Calu3 (cell line): ENCODE measurements at regions not wholly inside any gene's neighbourhood (a gene's known extent, or its start where the extent isn't known, plus 50 kb on each side); places are given as distances from the start of the nearest gene placed in this dataset.

Experiments
- BruUV-seq: library from RNA; stranded (reverse); fragments of 400-500 nt; replicated peaks from 2 replicates; lab custom pipeline; 2021; lab: Mats Ljungman, UMichigan
- CTCF ChIA-PET: fragments of 300-600 bp; sonication (Branson Sonifier 250); formaldehyde crosslinking; loops from one replicate; lab custom pipeline; 2022; ENCODE audit warnings: antibody characterized with exemption; lab: Charles Lee
- DNase-seq: peaks from one replicate; pipeline ENCODE4 v3.0.0; 2022
- H3K27ac Mint-ChIP-seq: one replicate; pipeline ENCODE4 v1.8.0; 2022; ENCODE audit warnings: mixed read lengths; ENCODE audit not compliant: unreplicated experiment
- H3K27me3 Mint-ChIP-seq: one replicate; pipeline ENCODE4 v1.8.0; 2022; ENCODE audit warnings: mixed read lengths; ENCODE audit not compliant: unreplicated experiment
- H3K36me3 Mint-ChIP-seq: one replicate; pipeline ENCODE4 v1.8.0; 2022; ENCODE audit warnings: mild to moderate bottlenecking, moderate library complexity, mixed read lengths; ENCODE audit not compliant: insufficient read depth, unreplicated experiment
- H3K4me1 Mint-ChIP-seq: one replicate; pipeline ENCODE4 v1.8.0; 2022; ENCODE audit warnings: mild to moderate bottlenecking, low read depth, mixed read lengths; ENCODE audit not compliant: unreplicated experiment
- H3K4me3 Mint-ChIP-seq: one replicate; pipeline ENCODE4 v1.8.0; 2022; ENCODE audit warnings: mild to moderate bottlenecking, low read depth, moderate library complexity, mixed read lengths; ENCODE audit not compliant: unreplicated experiment
- H3K9me3 Mint-ChIP-seq: one replicate; pipeline ENCODE4 v1.8.0; 2022; ENCODE audit warnings: low read depth, mixed read lengths; ENCODE audit not compliant: unreplicated experiment
- CTCF ChIP-seq: fragments of 200-600 bp; IDR thresholded peaks from one replicate; pipeline ENCODE4 v1.8.0; 2022; ENCODE audit warnings: antibody characterized with exemption; ENCODE audit not compliant: unreplicated experiment
- intact Hi-C: fragments of 100-400 bp; cut with micrococcal nuclease; formaldehyde crosslinking; loops from one replicate; pipeline ENCODE4 v1.10.0; 2022; ENCODE audit not compliant: unreplicated experiment

GRCh38 chr6:104640150-104640700 is 219.5 kb downstream of the HACE1 start:
- Mint-ChIP-seq H3K4me3 (no peak overlapping the region), H3K9me3 (no peaks in the 10 kb centered on the region), H3K27ac (no peak overlapping the region), H3K36me3 (no peaks in the 10 kb centered on the region), H3K4me1 (no peaks in the 10 kb centered on the region), H3K27me3 (no peaks in the 10 kb centered on the region)
- intact Hi-C loops, result no loop called here
- DNase-seq, result no peak
- CTCF ChIA-PET, result no interaction called here
- no peak for TF ChIP-seq CTCF
- no TSS peak for BruUV-seq

GRCh38 chr6:104639668-104640067 is 220.1 kb downstream of the HACE1 start:
- DNase-seq, result no peak
- Mint-ChIP-seq H3K36me3 (no peaks in the 10 kb centered on the region), H3K27me3 (no peaks in the 10 kb centered on the region), H3K4me3 (no peak overlapping the region), H3K4me1 (no peaks in the 10 kb centered on the region), H3K27ac (no peak overlapping the region), H3K9me3 (no peaks in the 10 kb centered on the region)
- CTCF ChIA-PET, result no interaction called here
- intact Hi-C loops, result no loop called here
- no peak for TF ChIP-seq CTCF
- BruUV-seq, result no TSS peak

GRCh38 chr6:104638841-104639290 is 220.9 kb downstream of the HACE1 start:
- Mint-ChIP-seq H3K36me3 (no peaks in the 10 kb centered on the region), H3K4me3 (no peak overlapping the region), H3K27ac (no peak overlapping the region), H3K9me3 (no peaks in the 10 kb centered on the region), H3K4me1 (no peaks in the 10 kb centered on the region), H3K27me3 (no peaks in the 10 kb centered on the region)
- TF ChIP-seq CTCF, result no peak
- CTCF ChIA-PET, result no interaction called here
- BruUV-seq, result no TSS peak
- intact Hi-C loops, result no loop called here
- no peak for DNase-seq

GRCh38 chr6:104633125-104633524 is 226.6 kb downstream of the HACE1 start:
- Mint-ChIP-seq H3K27me3 (no peaks in the 10 kb centered on the region), H3K36me3 (no peaks in the 10 kb centered on the region), H3K27ac (no peak overlapping the region), H3K4me3 (no peak overlapping the region), H3K4me1 (no peaks in the 10 kb centered on the region), H3K9me3 (no peaks in the 10 kb centered on the region)
- no TSS peak for BruUV-seq
- intact Hi-C loops, result no loop called here
- TF ChIP-seq CTCF, result no peak
- no peak for DNase-seq
- CTCF ChIA-PET, result no interaction called here
